Endothelial cell (in vitro differentiated cells): ENCODE measurements at regions not wholly inside any gene's neighbourhood (a gene's known extent, or its start where the extent isn't known, plus 50 kb on each side); places are given as distances from the start of the nearest gene placed in this dataset.

Experiments used
- DNase-seq: peaks from one replicate; pipeline ENCODE4 v3.0.0; 2021; ENCODE audit warnings: low spot score
- H3K27ac Mint-ChIP-seq: one replicate; pipeline ENCODE4 v1.8.0; 2021; ENCODE audit warnings: mixed read lengths, inconsistent platforms; ENCODE audit not compliant: unreplicated experiment
- H3K27me3 Mint-ChIP-seq: one replicate; pipeline ENCODE4 v1.8.0; 2021; ENCODE audit warnings: mild to moderate bottlenecking, moderate library complexity, mixed read lengths, inconsistent platforms; ENCODE audit not compliant: unreplicated experiment
- H3K36me3 Mint-ChIP-seq: one replicate; pipeline ENCODE4 v1.8.0; 2021; ENCODE audit warnings: mild to moderate bottlenecking, low read depth, mixed read lengths, inconsistent platforms; ENCODE audit not compliant: unreplicated experiment
- H3K4me1 Mint-ChIP-seq: one replicate; pipeline ENCODE4 v1.8.0; 2021; ENCODE audit warnings: mild to moderate bottlenecking, mixed read lengths, inconsistent platforms; ENCODE audit not compliant: unreplicated experiment
- H3K4me3 Mint-ChIP-seq: one replicate; pipeline ENCODE4 v1.8.0; 2021; ENCODE audit warnings: mild to moderate bottlenecking, mixed read lengths, inconsistent platforms; ENCODE audit not compliant: unreplicated experiment
- H3K9me3 Mint-ChIP-seq: one replicate; pipeline ENCODE4 v1.8.0; 2021; ENCODE audit warnings: mixed read lengths, inconsistent platforms; ENCODE audit not compliant: unreplicated experiment
- TF ChIP-seq, protein P1 (sequence below): fragments of 200-600 bp; sonication (generic); IDR thresholded peaks from one replicate; pipeline ENCODE4 v1.5.0; 2021; ENCODE audit warnings: antibody characterized with exemption; ENCODE audit not compliant: unreplicated experiment

DNA sequence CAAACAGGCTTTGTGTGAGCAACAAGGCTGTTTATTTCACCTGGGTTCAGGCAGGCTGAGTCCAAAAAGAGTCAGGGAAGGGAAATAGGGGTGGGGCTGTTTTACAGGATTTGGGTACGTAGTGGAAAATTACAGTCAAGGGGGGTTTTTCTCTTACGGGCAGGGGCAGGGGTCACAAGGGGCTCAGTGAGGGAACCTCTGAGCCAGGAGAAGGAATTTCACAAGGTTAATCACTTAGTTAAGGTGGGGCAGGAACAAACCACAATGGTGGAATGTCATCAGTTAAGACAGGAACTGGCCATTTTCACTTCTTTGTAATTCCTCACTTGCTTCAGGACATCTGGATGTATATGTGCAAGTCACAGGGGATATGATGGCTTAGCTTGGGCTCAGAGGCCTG is 1592.8 kb upstream of the GBE1 start:
- H3K36me3 Mint-ChIP-seq = no peaks in the 10 kb centered on the region
- H3K4me3 Mint-ChIP-seq = no peak overlapping the region
- H3K4me1 Mint-ChIP-seq = no peaks in the 10 kb centered on the region
- no peak for DNase-seq
- TF ChIP-seq, protein P1, sequence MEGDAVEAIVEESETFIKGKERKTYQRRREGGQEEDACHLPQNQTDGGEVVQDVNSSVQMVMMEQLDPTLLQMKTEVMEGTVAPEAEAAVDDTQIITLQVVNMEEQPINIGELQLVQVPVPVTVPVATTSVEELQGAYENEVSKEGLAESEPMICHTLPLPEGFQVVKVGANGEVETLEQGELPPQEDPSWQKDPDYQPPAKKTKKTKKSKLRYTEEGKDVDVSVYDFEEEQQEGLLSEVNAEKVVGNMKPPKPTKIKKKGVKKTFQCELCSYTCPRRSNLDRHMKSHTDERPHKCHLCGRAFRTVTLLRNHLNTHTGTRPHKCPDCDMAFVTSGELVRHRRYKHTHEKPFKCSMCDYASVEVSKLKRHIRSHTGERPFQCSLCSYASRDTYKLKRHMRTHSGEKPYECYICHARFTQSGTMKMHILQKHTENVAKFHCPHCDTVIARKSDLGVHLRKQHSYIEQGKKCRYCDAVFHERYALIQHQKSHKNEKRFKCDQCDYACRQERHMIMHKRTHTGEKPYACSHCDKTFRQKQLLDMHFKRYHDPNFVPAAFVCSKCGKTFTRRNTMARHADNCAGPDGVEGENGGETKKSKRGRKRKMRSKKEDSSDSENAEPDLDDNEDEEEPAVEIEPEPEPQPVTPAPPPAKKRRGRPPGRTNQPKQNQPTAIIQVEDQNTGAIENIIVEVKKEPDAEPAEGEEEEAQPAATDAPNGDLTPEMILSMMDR = no peak
- no peak overlapping the region for H3K27ac Mint-ChIP-seq
- peaks cover 4% of the 10 kb centered on the region for H3K27me3 Mint-ChIP-seq
- no peaks in the 10 kb centered on the region for H3K9me3 Mint-ChIP-seq

DNA sequence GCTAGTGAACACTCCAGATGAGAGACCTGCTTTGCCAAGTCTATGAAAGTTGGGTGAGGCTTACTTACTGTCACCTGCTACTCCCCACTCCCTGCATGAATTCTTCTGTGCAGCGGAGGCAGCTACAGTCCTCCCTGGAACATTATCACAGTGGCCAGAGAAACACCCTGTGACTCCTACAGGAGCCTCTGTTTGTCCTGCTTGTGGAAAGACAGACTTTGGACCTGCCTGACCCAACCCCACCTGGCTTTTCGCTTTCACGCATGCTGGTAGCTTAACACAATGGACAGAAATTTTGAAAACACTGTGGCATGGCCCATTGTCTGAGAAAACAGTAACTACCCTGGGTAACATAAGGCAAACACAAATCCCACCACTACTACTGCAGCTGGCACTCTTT is 1565.5 kb upstream of the CADM2 start:
- no peaks in the 10 kb centered on the region for H3K9me3 Mint-ChIP-seq
- H3K4me1 Mint-ChIP-seq = no peaks in the 10 kb centered on the region
- TF ChIP-seq, protein P1 = no peak
- H3K27me3 Mint-ChIP-seq = no peaks in the 10 kb centered on the region
- no peak overlapping the region for H3K27ac Mint-ChIP-seq
- no peak for DNase-seq
- H3K4me3 Mint-ChIP-seq = no peak overlapping the region
- no peaks in the 10 kb centered on the region for H3K36me3 Mint-ChIP-seq

DNA sequence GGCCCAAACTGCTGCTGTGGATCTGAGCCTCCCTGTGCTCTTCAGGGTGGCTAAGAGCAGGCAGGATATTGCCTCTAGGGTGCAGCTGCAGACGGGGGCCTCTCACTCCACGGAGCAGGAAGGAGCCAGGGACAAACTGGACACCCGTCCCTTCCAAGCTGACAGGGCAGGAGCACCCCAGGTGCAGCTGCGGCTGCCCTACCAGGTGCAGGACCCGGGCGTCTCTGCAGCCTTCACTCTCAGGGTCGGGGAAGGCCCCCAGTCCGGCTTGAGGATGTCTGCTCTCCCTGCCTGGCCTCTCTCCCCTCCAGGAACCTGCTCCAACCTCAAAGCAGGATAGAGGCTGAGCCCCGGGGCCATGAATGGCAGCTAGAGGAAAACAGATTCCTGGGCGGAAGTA is 1554.9 kb upstream of the CADM2 start:
- no peaks in the 10 kb centered on the region for H3K27me3 Mint-ChIP-seq
- no peaks in the 10 kb centered on the region for H3K9me3 Mint-ChIP-seq
- TF ChIP-seq, protein P1 = no peak
- no peak for DNase-seq
- no peak overlapping the region for H3K4me3 Mint-ChIP-seq
- no peaks in the 10 kb centered on the region for H3K36me3 Mint-ChIP-seq
- no peak overlapping the region for H3K27ac Mint-ChIP-seq
- H3K4me1 Mint-ChIP-seq = no peaks in the 10 kb centered on the region

- Mint-ChIP-seq H3K4me1 (no peaks in the 10 kb centered on the region), H3K27me3 (peaks cover 2% of the 10 kb centered on the region), H3K9me3 (no peaks in the 10 kb centered on the region), H3K36me3 (no peaks in the 10 kb centered on the region), H3K4me3 (no peak overlapping the region), H3K27ac (no peak overlapping the region)
- TF ChIP-seq, protein P1 = no peak
- no peak for DNase-seq
Observed at GRCh38 chr3:83426300-83426699, 1532.5 kb upstream of the CADM2 start.

DNA sequence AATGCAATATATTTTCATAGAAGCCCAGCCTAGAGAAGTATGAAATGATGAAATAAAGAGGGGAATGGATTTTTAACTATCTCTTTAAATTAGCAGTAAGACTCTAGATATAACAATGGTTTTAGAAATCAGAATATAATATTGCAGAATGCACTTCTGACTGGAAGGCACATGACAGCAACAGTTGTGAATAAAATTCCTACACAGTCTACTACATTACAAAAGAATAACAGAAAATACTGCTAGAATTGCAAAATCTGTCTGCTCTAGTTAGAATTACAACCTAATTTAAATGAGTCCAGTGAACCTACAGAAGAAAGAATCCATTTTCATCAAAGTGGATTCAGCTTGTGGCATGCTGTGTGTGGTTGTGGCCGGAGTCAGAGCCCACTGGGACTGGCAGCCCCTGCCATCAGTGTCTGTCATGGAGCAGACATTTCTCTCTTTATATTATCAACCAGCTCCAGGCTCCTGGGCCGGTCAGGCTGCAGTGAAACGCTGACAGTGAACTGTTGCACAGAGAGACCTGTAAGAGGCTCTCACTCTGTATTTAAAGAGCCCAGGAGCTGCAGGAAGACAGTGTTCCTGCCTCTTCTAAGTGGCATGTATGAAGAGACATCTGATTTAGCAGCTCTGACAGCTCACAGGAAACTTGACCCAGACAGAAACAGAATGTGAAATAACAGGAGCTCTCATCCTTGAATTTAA is 1523.8 kb upstream of the CADM2 start:
- Mint-ChIP-seq H3K36me3 (no peaks in the 10 kb centered on the region), H3K4me1 (peaks cover 6% of the 10 kb centered on the region), H3K27ac (no peak overlapping the region), H3K9me3 (no peaks in the 10 kb centered on the region), H3K4me3 (no peak overlapping the region), H3K27me3 (no peaks in the 10 kb centered on the region)
- TF ChIP-seq, protein P1 = no peak
- DNase-seq = peak; percentile 17
